ENCODE measurements at regions not wholly inside any gene's neighbourhood (a gene's known extent, or its start where the extent isn't known, plus 50 kb on each side); places are given as distances from the start of the nearest gene placed in this dataset.

DNA sequence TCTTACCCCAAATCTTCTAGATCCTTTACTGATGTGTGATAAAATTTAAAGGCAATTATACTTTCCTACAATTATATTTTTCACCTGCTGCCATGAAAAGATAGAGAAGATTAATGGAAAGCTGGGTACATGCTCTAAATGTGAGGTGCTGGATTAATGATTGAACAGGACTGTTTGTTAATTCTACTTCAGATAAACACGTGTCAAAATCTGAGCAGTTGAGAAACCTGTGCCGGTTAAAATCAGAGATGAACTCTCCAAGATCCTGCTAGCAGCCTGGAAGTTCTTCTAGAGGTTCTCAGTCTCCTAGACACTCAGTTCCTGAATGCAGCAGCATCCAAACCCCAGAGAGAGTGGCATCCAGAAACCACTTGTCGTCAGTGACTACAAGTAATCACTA lies 69.2 kb downstream of the INHBA start:
- TF ChIP-seq POLR2A (IDR thresholded peaks at IDR 0.05) (no peak), POLR2AphosphoS5 (IDR thresholded peaks at IDR 0.05) (no peak), EP300 (IDR thresholded peaks at IDR 0.05) (no peak)
- TF ChIP-seq, protein P1, sequence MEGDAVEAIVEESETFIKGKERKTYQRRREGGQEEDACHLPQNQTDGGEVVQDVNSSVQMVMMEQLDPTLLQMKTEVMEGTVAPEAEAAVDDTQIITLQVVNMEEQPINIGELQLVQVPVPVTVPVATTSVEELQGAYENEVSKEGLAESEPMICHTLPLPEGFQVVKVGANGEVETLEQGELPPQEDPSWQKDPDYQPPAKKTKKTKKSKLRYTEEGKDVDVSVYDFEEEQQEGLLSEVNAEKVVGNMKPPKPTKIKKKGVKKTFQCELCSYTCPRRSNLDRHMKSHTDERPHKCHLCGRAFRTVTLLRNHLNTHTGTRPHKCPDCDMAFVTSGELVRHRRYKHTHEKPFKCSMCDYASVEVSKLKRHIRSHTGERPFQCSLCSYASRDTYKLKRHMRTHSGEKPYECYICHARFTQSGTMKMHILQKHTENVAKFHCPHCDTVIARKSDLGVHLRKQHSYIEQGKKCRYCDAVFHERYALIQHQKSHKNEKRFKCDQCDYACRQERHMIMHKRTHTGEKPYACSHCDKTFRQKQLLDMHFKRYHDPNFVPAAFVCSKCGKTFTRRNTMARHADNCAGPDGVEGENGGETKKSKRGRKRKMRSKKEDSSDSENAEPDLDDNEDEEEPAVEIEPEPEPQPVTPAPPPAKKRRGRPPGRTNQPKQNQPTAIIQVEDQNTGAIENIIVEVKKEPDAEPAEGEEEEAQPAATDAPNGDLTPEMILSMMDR (IDR thresholded peaks at IDR 0.05) = no peak
- H3K4me3 ChIP-seq = no peak overlapping the region
- H3K27me3 ChIP-seq = no peaks in the 10 kb centered on the region
- no peak overlapping the region for H3K27ac ChIP-seq
- intact Hi-C loops (cut with DNase I) = no loop called here
- no peak for DNase-seq
- no peaks in the 10 kb centered on the region for H3K4me1 ChIP-seq
- peaks cover 0 to 4% (median 0%) of the 10 kb centered on the region in 4 donors for H3K9me3 ChIP-seq
- H3K36me3 ChIP-seq = no peaks in the 10 kb centered on the region
- 52 to 78% methylated on average over 3 of the region's 3 CpGs for WGBS, 2 donors

DNA sequence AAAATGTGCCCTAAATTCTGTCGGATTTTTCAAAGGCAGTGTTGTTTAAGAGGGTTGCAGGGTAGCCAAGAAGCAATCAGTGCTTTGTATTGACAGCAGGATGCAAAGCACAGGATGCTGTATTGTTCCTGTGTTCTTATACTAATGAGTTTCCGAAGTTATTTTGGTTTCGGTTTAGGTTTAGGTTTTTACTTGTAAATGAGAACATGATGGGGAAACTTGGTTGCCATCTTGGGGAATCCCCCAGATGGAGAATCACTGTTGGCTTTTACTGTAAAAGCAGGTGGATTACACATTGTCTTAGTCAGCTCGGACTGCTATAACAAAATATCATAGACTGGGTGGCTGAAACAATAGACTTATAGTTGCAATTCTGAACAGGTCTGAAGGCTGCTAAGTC lies 72.1 kb downstream of the INHBA start:
- Histone ChIP-seq H3K4me1 (no peaks in the 10 kb centered on the region), H3K27me3 (no peaks in the 10 kb centered on the region), H3K9me3 (peaks cover 0 to 4% (median 0%) of the 10 kb centered on the region in 4 donors), H3K27ac (no peak overlapping the region), H3K4me3 (no peak overlapping the region), H3K36me3 (no peaks in the 10 kb centered on the region)
- DNase-seq = no peak
- no peak for TF ChIP-seq EP300 (IDR thresholded peaks at IDR 0.05)
- TF ChIP-seq, protein P1 (IDR thresholded peaks at IDR 0.05) = no peak
- TF ChIP-seq POLR2AphosphoS5 (IDR thresholded peaks at IDR 0.05) = no peak
- no peak for TF ChIP-seq POLR2A (IDR thresholded peaks at IDR 0.05)
- 70 to 84% methylated on average over 4 of the region's 4 CpGs for WGBS, 2 donors
- intact Hi-C loops (cut with DNase I) = no loop called here

DNA sequence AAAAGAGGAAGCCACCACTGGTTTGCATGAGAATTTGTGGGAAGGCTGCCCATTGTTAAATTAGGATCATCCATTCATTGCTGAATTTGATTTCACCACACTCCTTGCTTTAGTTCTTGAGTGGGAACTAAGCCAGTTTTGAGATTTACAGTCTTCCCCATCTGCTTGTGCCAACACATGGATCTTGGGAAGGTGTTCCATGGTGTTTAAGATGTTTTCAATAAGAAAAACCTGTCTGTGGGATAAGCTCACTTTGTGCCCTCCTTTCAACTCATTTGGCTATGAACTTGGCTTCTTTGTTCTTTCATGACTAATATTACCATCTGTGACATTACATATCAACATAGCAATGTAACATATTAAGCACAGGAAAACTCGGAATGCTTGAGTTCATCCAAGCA lies 73.2 kb downstream of the INHBA start:
- peaks cover 0 to 4% (median 0%) of the 10 kb centered on the region in 4 donors for H3K9me3 ChIP-seq
- TF ChIP-seq POLR2A (IDR thresholded peaks at IDR 0.05) (no peak), EP300 (IDR thresholded peaks at IDR 0.05) (no peak), POLR2AphosphoS5 (IDR thresholded peaks at IDR 0.05) (no peak)
- TF ChIP-seq, protein P1 (IDR thresholded peaks at IDR 0.05) = no peak
- H3K4me1 ChIP-seq = no peaks in the 10 kb centered on the region
- no peak overlapping the region for H3K27ac ChIP-seq
- no peaks in the 10 kb centered on the region for H3K36me3 ChIP-seq
- no peaks in the 10 kb centered on the region for H3K27me3 ChIP-seq
- intact Hi-C loops (cut with DNase I) = no loop called here
- H3K4me3 ChIP-seq = no peak overlapping the region
- WGBS, 2 donors = 82 to 85% methylated on average over 1 of the region's 1 CpG
- no peak for DNase-seq

DNA sequence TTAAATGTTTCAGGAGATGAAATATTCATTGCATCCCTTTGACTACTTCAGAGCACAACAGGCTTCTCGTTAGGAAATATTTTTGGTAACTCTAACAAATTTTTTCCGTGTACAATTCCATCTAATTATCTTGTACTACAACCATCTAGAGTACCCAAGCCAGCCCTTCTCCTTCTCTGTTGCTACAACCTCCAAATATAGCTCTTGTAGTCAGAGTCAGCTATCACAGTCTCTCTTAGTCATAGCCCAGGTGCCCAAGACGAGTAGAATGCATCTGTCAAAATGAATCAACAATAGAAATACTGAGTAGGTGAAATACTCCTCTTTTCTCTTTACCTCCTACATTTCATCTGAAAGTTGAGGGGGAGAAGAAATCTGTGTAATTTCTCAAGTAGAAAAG lies 74.0 kb downstream of the INHBA start:
- Histone ChIP-seq H3K27me3 (no peaks in the 10 kb centered on the region), H3K27ac (peak overlapping the region in 1 of 4 donors; percentile 27), H3K4me1 (no peaks in the 10 kb centered on the region), H3K36me3 (no peaks in the 10 kb centered on the region), H3K9me3 (peaks cover 0 to 4% (median 0%) of the 10 kb centered on the region in 4 donors), H3K4me3 (no peak overlapping the region)
- no peak for TF ChIP-seq EP300 (IDR thresholded peaks at IDR 0.05)
- TF ChIP-seq POLR2A (IDR thresholded peaks at IDR 0.05) = no peak
- no peak for TF ChIP-seq POLR2AphosphoS5 (IDR thresholded peaks at IDR 0.05)
- TF ChIP-seq, protein P1 (IDR thresholded peaks at IDR 0.05) = no peak
- WGBS, 2 donors = 62 to 63% methylated on average over 3 of the region's 3 CpGs
- intact Hi-C loops (cut with DNase I) = no loop called here
- DNase-seq = no peak

DNA sequence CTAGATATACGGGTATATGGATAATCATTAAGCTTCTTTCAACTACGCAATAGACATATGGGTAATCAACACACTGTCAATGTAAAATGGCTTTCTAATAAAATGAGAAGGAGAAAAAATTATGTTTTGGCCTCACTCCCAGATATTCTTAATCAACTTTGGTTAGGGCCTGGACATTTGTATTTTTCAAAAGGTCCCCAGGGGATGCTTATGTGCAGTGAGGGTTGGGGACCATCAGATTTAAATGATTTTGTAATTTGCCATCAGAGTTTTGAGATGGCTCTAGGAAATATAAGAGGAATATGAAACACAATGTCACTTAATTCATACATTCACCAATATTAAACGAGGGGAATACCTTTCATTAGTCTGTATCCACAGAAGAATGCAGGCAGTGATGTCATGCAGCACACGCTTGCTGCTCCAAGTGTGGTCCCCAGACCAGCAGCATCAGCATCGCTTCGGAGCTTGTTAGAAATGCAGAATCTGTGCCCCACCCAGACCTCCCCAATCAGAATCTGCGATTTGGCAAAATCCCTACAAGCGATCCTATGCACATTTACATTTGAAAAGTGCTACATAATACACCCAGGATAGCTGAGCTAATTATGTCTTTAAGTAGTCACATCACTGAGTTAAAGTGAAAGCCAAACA lies 75.1 kb downstream of the INHBA start:
- Histone ChIP-seq H3K27me3 (no peaks in the 10 kb centered on the region), H3K9me3 (peaks cover 0 to 4% (median 0%) of the 10 kb centered on the region in 4 donors), H3K4me1 (no peaks in the 10 kb centered on the region), H3K27ac (no peak overlapping the region), H3K4me3 (no peak overlapping the region), H3K36me3 (no peaks in the 10 kb centered on the region)
- intact Hi-C loops (cut with DNase I) = no loop called here
- no peak for DNase-seq
- TF ChIP-seq POLR2A (IDR thresholded peaks at IDR 0.05) (no peak), EP300 (IDR thresholded peaks at IDR 0.05) (no peak), POLR2AphosphoS5 (IDR thresholded peaks at IDR 0.05) (no peak)
- TF ChIP-seq, protein P1 (IDR thresholded peaks at IDR 0.05) = no peak
- 78 to 80% methylated on average over 8 of the region's 8 CpGs for WGBS, 2 donors

Measured in sigmoid colon (tissue), 6 donors.